ENCODE measurements at regions not wholly inside any gene's neighbourhood (a gene's known extent, or its start where the extent isn't known, plus 50 kb on each side); places are given as distances from the start of the nearest gene placed in this dataset.

GRCh38 chr6:15997586-15998388 is 131.1 kb upstream of the MYLIP start:
- TF ChIP-seq CTCF (IDR thresholded peaks at IDR 0.05; ENCODE audit: borderline replicate concordance, insufficient read depth, low read depth, low read length): no peak

GRCh38 chr6:15996030-15996429 is 132.9 kb upstream of the MYLIP start:
- no peak for TF ChIP-seq CTCF (IDR thresholded peaks at IDR 0.05; ENCODE audit: borderline replicate concordance, insufficient read depth, low read depth, low read length)
- H3K4me3 ChIP-seq (ENCODE audit: low read depth, low read length): no peak overlapping the region

More at GRCh38 chr6:15997586-15998388, 131.1 kb upstream of the MYLIP start:
- H3K4me3 ChIP-seq (ENCODE audit: low read depth, low read length): no peak overlapping the region

- H3K4me3 ChIP-seq (ENCODE audit: low read depth, low read length): no peak overlapping the region
- no peak for TF ChIP-seq CTCF (IDR thresholded peaks at IDR 0.05; ENCODE audit: borderline replicate concordance, insufficient read depth, low read depth, low read length)
Measured at GRCh38 chr6:15995493-15995892, 133.4 kb upstream of the MYLIP start.

GRCh38 chr6:15994814-15995459 is 133.9 kb upstream of the MYLIP start:
- TF ChIP-seq CTCF (IDR thresholded peaks at IDR 0.05; ENCODE audit: borderline replicate concordance, insufficient read depth, low read depth, low read length): no peak

GRCh38 chr6:15993716-15994228 is 135.1 kb upstream of the MYLIP start:
- H3K4me3 ChIP-seq (ENCODE audit: low read depth, low read length): no peak overlapping the region
- no peak for TF ChIP-seq CTCF (IDR thresholded peaks at IDR 0.05; ENCODE audit: borderline replicate concordance, insufficient read depth, low read depth, low read length)

More at GRCh38 chr6:15994814-15995459, 133.9 kb upstream of the MYLIP start:
- H3K4me3 ChIP-seq (ENCODE audit: low read depth, low read length): no peak overlapping the region

GRCh38 chr6:15990179-15990578 is 138.7 kb upstream of the MYLIP start:
- TF ChIP-seq CTCF (IDR thresholded peaks at IDR 0.05; ENCODE audit: borderline replicate concordance, insufficient read depth, low read depth, low read length): no peak

More at GRCh38 chr6:15990179-15990578, 138.7 kb upstream of the MYLIP start:
- no peak overlapping the region for H3K4me3 ChIP-seq (ENCODE audit: low read depth, low read length)

Data from GM12875 (cell line).